HFF-Myc (cell line): ENCODE measurements at regions not wholly inside any gene's neighbourhood (a gene's known extent, or its start where the extent isn't known, plus 50 kb on each side); places are given as distances from the start of the nearest gene placed in this dataset.
"Not testable (repeated sequence)": the region's sequence is repeated elsewhere in the genome, so short reads cannot be mapped to it uniquely, and the experiment has no call there.

ENCODE experiments used
- DNase-seq: peaks from one replicate; pipeline ENCODE4 v3.0.0-alpha.2; 2011; ENCODE audit warnings: low read depth; ENCODE audit errors: extremely low read depth
- H3K4me3 ChIP-seq: replicated peaks from 2 replicates; pipeline ENCODE4 v1.5.1; 2011; ENCODE audit warnings: low read depth, mild to moderate bottlenecking, control low read depth, low read length
- CTCF ChIP-seq: IDR thresholded peaks from 2 replicates; pipeline ENCODE4 v1.5.1; 2012; ENCODE audit warnings: mild to moderate bottlenecking, low read depth, low read length, control low read depth; ENCODE audit errors: missing control alignments

DNA sequence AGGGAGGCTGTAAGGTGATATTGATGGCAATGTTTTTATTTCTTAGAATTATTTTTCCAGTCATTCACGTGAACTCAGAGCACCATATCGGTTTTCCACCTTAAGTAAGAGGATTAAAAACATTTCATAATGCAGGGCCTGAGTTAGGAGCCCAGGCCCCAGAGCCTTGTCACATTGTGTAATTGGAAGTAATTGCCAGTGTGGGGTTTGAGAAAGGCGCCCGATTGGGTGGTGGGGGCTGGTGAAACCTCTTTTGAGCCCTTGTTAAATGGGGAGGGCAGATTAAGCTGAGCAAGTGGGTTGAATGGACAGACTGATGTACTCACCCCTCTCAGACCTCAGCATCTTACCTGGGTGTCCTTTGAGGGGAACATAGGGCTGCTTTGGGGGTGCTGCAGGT, 116.7 kb upstream of the PITX1 start:
- TF ChIP-seq CTCF, result no peak
- H3K4me3 ChIP-seq, result no peak overlapping the region
- no peak for DNase-seq

- no peak overlapping the region for H3K4me3 ChIP-seq
- no peak for DNase-seq
- no peak for TF ChIP-seq CTCF
Measured at GRCh38 chr5:135149956-135150723, 116.1 kb upstream of the PITX1 start.

GRCh38 chr5:135149229-135149955, 115.4 kb upstream of the PITX1 start:
- no peak overlapping the region for H3K4me3 ChIP-seq
- TF ChIP-seq CTCF, result no peak
- no peak for DNase-seq

DNA sequence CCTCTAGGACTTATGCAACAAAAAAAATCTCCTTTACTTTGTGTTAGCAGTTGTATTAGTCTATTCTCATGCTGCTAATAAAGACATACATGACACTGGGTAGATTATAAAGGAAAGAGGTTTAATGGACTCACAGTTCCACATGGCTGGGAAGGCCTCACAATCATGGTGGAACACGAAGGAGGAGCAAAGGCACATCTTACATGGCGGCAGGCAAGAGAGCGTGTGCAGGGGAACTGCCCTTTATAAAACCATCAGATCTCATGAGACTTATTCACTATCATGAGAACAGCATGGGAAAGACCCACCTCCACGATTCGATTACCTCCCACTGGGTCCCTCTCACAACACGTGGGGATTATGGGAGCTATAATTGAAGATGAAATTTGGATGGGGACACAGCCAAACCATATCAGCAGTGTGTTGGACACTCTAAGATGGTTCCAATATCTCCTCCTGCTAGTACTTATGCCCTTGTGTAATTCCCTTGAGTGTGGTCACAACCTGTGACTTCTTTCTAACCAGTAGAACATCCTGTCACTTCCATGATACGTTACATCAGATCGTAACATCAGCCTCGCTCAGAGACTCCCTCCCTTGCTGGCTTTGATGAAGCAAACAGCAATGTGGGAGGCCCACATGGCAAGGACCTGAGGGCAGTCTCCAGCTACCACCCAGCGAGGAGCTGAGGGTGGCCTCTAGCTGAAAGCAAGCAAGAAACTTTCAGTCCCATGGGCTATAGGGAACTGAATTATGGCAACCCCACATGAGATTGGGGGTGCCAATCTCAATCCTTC, 113.5 kb upstream of the PITX1 start:
- no peak for TF ChIP-seq CTCF
- H3K4me3 ChIP-seq, result no peak overlapping the region
- DNase-seq, result no peak

DNA sequence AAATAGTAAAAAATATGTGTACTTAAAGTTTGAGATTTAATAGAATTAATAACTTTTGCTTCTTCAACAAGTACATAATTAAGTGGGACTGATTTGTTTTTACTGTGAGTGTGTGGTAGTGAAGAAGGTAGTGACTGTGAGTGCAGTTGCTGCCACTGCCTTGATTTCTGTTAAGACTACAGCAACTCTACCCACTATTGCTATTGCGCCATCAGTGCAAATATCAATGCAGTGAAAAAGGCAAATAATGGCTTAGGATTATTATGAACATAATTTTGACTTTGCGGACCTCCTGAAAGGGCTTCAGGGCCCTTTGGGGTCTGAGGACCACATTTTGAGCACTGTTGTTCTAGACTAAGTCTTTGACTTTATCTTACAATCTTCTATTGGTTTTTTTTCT, 112.0 kb upstream of the PITX1 start:
- H3K4me3 ChIP-seq, result no peak overlapping the region
- no peak for DNase-seq
- no peak for TF ChIP-seq CTCF

- not testable (repeated sequence) for H3K4me3 ChIP-seq, DNase-seq
Measured at GRCh38 chr5:135143682-135144081, 109.7 kb upstream of the PITX1 start.
